HG02642 (cell line): ENCODE measurements at regions not wholly inside any gene's neighbourhood (a gene's known extent, or its start where the extent isn't known, plus 50 kb on each side); places are given as distances from the start of the nearest gene placed in this dataset.

Experiments used
- ATAC-seq: cut with Tn5 transposase; IDR thresholded peaks from one replicate; pipeline ENCODE4 v1.9.1; 2021; ENCODE audit warnings: mild to moderate bottlenecking; ENCODE audit not compliant: unreplicated experiment, poor library complexity

GRCh38 chr12:92504594-92504981, 198.2 kb upstream of the PLEKHG7 start:
- ATAC-seq, result no peak

DNA sequence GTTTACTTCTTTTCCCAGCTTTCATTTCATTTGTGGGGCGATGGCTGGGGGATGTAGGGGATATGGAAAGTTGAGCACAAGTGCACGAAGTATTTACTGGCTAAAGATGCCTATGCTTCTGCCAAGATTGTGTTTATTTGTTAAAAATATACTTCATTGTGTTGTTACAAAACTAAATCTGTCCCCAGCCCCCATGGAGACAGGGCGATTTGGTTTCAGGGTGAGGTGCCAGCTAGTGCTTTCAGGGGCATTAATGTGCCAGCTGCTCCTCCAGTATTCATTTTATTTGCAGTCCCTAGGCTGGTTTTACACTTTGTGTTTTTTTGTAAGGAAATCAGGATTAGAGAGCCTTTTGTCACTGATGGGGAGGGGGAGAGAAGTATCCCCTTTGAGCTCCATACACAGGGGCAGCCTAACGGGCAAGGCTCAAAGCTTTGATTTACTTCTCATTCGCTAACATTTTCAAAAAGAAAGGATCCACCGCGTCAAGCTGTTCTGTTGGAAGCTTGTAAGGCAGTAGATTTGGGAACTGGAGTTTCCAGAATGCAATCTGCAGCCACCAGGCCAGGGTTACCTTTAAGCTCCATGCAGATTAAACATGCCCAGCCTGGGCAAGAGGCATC, 198.7 kb upstream of the PLEKHG7 start:
- ATAC-seq, result no peak

- ATAC-seq, result peak; percentile 65
Measured at GRCh38 chr12:92503029-92503931, 199.5 kb upstream of the PLEKHG7 start.

- peak; percentile 51 for ATAC-seq
Measured at GRCh38 chr12:92502417-92503028, 200.3 kb upstream of the PLEKHG7 start.

- ATAC-seq, result peak; percentile 72
Measured at GRCh38 chr12:92496790-92497189, 206.0 kb upstream of the PLEKHG7 start.

DNA sequence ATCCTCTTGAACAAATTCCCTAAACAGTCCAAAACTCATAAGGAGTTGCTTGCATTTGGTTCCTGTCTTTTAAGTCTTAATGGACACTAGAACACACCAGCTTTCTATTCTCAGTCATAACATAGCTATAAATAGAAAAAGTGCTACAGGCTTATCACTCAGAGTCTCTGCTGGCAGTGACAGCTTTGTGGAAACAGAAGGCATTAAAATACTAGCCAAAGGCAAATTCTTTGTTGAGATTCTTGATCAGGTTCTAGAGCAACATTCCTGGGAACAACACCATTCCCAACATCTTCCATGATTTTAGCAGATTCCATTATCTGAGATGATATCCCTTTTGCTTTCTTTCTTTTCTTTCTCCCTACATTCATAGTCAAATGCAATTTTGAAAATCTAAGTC, 207.7 kb upstream of the PLEKHG7 start:
- ATAC-seq, result no peak

DNA sequence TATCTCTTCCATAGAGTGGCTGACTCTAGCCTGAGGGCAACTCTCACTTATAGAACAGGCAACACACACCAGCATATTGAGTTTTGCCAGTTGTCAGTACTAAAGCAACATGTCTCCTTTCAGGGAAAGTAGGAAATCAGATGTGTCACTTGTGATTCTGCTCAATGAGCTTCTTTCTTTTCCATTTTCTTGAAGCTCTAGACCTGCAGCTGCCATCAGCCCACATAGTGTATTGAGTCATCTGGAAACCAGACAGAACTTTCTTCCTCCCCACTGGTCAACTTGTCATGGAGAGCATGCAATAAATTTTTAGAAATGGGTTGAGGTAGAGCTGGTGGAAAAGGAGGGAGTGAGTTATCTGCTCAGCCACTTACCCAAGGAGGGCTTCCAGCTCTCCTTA, 209.0 kb upstream of the PLEKHG7 start:
- ATAC-seq, result peak; percentile 65

DNA sequence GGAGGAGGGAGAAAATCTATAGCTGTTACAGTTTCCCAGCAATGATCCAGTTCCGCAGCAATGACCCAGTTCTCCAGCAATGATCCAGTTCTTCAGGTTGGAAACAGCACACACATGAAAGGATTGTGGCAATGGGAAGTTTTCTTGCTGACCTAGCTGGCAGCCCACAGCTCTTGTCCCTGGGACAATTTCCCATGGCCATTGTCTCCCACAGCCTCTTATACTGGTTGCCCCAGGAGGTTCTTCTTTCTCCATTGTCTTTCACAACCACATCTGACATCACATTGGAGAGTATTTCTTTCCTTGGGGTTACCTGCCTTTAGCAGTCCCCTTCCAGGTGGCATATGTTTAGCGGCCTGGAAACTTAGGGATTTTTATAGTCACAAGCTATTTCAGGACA, 209.8 kb upstream of the PLEKHG7 start:
- ATAC-seq, result no peak

GRCh38 chr12:92492291-92492690, 210.5 kb upstream of the PLEKHG7 start:
- ATAC-seq, result no peak

DNA sequence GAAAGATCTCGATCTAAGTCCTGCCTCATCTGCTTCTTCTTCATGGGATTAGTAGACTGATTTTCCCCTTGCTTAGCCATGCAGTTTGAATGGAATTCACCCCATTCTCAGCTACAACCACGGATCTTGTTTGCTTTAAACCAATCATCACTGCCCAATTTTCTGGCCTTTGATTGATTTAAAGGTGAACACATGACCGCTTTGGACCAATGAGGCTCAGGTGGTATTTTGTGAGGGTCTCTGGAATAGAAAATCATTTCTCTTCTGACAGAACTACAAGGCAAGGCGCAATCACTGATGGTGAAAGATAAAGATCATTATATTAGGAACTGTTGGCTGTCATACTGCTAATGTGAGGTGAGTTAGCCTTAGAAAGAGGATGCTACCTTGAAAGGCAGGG, 213.0 kb upstream of the PLEKHG7 start:
- ATAC-seq, result no peak

GRCh38 chr12:92488735-92489134, 214.1 kb upstream of the PLEKHG7 start:
- no peak for ATAC-seq

- no peak for ATAC-seq
Measured at GRCh38 chr12:92487138-92487485, 215.7 kb upstream of the PLEKHG7 start.

DNA sequence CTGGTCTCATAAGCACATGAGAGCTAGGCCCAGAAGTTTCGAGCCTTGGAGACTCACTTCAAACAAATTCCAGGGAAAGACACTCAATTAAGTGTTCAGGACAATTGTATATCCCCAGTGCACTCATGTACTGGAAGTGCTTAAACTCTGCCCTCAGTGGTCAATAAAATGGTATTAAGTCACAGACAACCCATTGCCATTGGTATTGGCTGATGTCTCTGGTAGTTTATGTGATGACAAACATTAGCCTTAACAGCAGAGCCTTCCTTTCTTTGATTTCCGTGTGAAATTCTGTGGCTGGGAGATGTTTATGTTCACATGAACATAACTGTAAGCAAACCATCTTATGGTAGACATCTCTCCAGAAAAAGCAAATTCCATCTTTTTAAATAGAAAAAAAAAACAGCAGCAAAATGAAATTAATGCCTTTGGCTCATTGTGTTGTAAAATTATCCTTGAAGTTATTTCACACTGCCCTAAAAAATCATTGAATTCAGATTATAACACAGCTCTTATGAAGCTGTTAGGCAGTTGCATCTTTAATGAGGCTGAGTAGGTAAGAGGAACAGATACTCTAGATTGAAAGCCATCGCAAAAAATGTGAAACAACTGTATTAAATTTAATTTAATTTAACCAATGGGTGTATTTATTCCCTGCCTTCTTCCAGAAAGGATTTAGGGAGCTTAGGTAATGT, 216.2 kb upstream of the PLEKHG7 start:
- no peak for ATAC-seq

DNA sequence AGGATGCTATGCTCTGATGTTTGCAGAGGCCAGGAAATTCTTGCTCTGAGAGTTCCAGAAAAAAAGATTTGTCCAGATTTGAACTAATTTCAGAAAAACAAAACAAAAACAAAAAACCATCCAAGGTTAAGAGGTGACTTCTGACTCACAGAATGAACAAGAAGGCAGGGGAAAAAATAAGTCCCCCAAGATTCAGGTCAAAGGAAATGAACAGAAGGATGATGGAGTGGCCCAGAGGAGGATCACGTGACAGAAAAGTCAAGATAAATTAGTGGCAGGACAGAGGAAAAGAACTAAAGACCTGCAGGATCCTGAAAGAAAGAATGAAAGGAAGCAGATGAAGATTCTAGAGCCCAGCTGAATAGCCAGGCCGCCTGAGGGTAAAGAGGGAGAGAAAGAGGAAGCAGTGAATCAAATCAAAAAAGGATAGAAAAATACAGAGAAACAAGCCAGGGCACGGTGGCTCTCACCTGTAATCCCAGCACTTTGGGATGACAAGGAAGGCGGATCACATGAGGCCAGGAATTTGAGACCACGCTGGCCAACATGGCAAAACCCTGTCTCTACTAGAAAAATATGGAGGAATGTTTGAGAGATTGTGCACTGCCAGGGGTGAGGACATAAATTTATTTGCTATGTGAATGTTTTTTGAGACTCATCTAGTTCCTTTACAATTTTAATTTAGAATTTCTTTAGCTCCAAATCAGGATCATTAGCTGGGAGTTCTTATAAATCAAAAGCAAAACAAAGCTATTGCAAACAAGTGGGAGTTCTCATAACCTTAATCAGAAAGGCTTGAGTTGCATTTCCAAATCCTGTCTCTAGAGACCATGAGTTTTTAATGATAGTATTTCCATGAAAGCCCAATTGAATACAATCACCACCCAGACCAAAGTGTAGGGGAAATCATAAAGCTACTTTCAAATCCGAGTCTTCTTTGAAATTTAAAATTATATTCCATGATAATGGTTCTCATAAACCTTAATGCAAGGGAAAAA, 217.1 kb upstream of the PLEKHG7 start:
- ATAC-seq, result no peak

DNA sequence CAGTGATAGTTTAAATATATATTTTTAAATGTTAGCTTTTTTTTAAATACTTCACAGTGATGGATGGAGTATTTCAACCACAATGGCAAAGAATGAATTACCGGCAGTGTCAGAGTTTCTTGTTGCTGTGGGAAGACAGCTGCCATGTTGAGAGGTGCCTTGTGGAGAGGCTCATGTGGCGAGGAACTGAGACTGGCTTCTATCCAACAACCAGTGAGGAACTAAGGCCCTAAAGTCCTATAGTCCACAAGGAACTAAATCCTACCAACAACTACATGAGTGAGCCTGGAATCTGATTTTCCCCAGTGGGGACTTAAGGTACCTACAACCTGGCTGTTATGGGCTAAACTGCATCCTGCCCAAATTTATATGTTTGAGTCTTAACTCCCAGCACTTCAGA, 220.2 kb upstream of the PLEKHG7 start:
- no peak for ATAC-seq

DNA sequence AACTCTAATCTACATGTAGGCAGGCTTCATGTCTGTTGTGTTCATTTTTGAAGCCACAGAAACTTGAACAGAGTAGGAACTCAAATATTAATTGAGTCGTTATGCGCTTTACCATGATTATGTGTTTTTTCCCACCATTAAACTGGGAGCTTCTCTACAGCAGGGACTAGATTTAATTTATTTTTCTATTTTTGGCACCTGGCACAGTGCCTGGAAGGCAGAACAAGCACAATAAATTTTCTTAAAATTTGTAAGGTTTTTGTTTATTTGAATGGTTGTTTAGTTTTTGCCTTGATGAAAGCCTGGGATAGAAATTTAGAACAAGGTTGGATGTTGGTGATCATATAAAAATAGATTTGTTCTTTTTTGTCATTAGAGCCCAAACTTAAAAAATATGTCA, 221.7 kb upstream of the PLEKHG7 start:
- ATAC-seq, result no peak

DNA sequence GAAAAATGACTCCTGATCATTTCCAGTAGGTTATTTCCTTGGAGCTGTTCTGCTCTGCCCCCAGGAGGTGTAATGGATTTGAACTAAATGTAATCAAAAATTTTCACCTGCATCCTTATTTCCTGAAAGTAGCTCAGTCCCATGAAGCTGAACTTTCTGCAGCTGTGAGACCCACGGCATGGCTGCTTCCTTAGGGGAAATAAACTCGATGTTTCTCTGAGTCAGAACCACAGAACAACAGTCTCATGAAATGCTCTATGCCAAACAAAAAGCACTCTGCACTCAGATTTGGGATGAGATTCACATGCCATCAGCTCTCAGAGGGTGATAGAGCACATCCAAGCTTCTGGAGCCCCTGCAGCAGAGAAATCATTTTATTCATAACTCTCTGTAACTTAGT, 224.1 kb upstream of the PLEKHG7 start:
- no peak for ATAC-seq

DNA sequence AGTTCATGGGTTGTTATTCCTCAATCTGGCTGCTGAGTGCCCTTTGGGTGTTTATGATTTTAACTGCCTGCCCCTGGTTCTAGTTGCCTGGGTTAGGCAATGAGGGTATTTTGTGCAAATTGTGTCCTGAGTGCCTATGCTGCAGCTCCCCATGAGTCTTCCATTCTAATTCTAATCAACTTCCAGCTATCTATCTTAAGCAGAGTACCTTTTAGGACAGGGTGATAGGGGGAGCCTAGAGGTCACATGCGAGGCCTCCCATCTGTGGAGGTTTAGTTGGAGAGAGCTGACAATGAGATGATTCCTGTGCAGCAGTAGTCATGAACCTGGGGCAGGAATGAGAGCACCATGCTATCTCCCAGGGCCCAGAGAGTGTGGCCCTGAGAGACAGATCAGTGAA, 225.9 kb upstream of the PLEKHG7 start:
- no peak for ATAC-seq

- no peak for ATAC-seq
Measured at GRCh38 chr12:92473564-92473963, 229.2 kb upstream of the PLEKHG7 start.

GRCh38 chr12:92472201-92472600, 230.6 kb upstream of the PLEKHG7 start:
- no peak for ATAC-seq
